Stimulated activated CD4-positive, alpha-beta T cell treated with anti-CD3 and anti-CD28 coated beads, Interleukin-4, amount 100 ng/mL, for 24 hours (primary cell): ENCODE measurements at regions not wholly inside any gene's neighbourhood (a gene's known extent, or its start where the extent isn't known, plus 50 kb on each side); places are given as distances from the start of the nearest gene placed in this dataset.

ENCODE experiments used
- DNase-seq: peaks from one replicate; pipeline ENCODE4 v3.0.0-alpha.2; 2020

- no peak for DNase-seq
Measured at GRCh38 chr11:134481933-134482527, 70.0 kb upstream of the B3GAT1 start.

- no peak for DNase-seq
Measured at GRCh38 chr11:134481135-134481534, 69.1 kb upstream of the B3GAT1 start.

- no peak for DNase-seq
Measured at GRCh38 chr11:134480136-134480712, 68.2 kb upstream of the B3GAT1 start.

GRCh38 chr11:134479206-134480135, 67.4 kb upstream of the B3GAT1 start:
- DNase-seq: no peak

GRCh38 chr11:134478611-134479010, 66.6 kb upstream of the B3GAT1 start:
- no peak for DNase-seq

GRCh38 chr11:134478176-134478575, 66.1 kb upstream of the B3GAT1 start:
- no peak for DNase-seq

- DNase-seq: no peak
Measured at GRCh38 chr11:134477486-134477885, 65.4 kb upstream of the B3GAT1 start.

- DNase-seq: no peak
Measured at GRCh38 chr11:134476435-134477021, 64.5 kb upstream of the B3GAT1 start.

- DNase-seq: no peak
Measured at GRCh38 chr11:134475951-134476350, 63.9 kb upstream of the B3GAT1 start.

GRCh38 chr11:134474942-134475341, 62.9 kb upstream of the B3GAT1 start:
- DNase-seq: no peak

- DNase-seq: no peak
Measured at GRCh38 chr11:134474070-134474860, 62.2 kb upstream of the B3GAT1 start.

GRCh38 chr11:134471716-134472455, 59.8 kb upstream of the B3GAT1 start:
- no peak for DNase-seq

- DNase-seq: no peak
Measured at GRCh38 chr11:134471087-134471715, 59.2 kb upstream of the B3GAT1 start.

- DNase-seq: no peak
Measured at GRCh38 chr11:134470238-134470637, 58.2 kb upstream of the B3GAT1 start.

GRCh38 chr11:134469627-134470026, 57.6 kb upstream of the B3GAT1 start:
- DNase-seq: no peak

- DNase-seq: no peak
Measured at GRCh38 chr11:134468796-134469195, 56.8 kb upstream of the B3GAT1 start.

GRCh38 chr11:134468081-134468668, 56.1 kb upstream of the B3GAT1 start:
- no peak for DNase-seq

GRCh38 chr11:134466610-134467567, 54.8 kb upstream of the B3GAT1 start:
- DNase-seq: no peak

GRCh38 chr11:134466156-134466555, 54.1 kb upstream of the B3GAT1 start:
- DNase-seq: no peak
